ENCODE measurements at regions not wholly inside any gene's neighbourhood (a gene's known extent, or its start where the extent isn't known, plus 50 kb on each side); places are given as distances from the start of the nearest gene placed in this dataset.

DNA sequence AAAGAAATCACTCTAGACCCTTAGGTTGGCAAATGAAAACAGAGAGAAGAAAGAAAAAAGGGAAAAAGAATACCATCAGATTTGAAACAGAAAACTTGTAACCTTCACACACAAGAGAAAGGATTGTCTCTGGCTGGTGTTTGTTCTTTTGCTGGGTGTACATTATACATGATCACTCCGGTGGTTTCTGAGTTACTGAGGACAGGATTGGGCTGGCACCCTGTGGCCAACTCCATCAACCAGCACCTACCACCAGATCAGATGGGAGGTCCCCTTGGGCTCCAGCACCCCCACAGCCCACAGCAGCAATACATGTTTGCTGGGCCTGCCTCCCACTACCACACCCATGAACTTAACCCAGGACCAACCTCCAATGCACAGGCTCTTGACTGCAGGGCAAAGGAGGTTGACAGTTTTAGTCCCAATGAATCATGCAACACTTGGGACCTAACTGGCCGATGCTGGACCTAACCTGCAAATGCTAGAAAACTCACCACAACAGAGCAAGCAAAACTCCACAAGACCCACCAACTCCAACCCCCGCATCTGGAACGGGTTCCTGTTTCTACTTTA is 308.3 kb downstream of the SOX9 start:
- Histone ChIP-seq H3K36me3 (ENCODE audit: insufficient read depth, low read length) (no peaks in the 10 kb centered on the region), H3K9me3 (ENCODE audit: insufficient read depth, low read depth, low read length) (no peaks in the 10 kb centered on the region), H3K4me1 (ENCODE audit: insufficient read depth, low read length) (peaks cover 9% of the 10 kb centered on the region; the same call in 1 of the 2 replicates), H3K4me3 (ENCODE audit: low read length) (no peak overlapping the region), H3K9ac (ENCODE audit: low read depth, low read length) (no peak overlapping the region), H3K27ac (ENCODE audit: low read depth, low read length) (no peak overlapping the region), H3K27me3 (ENCODE audit: insufficient read depth, low read length) (no peaks in the 10 kb centered on the region)
- WGBS, result 95% methylated on average over 4 of the region's 4 CpGs

- H3K27ac ChIP-seq (ENCODE audit: low read depth, low read length), result no peak overlapping the region
- H3K4me3 ChIP-seq (ENCODE audit: low read length), result no peak overlapping the region
- H3K36me3 ChIP-seq (ENCODE audit: insufficient read depth, low read length), result no peaks in the 10 kb centered on the region
- H3K9me3 ChIP-seq (ENCODE audit: insufficient read depth, low read depth, low read length), result no peaks in the 10 kb centered on the region
- WGBS, result 83% methylated on average over 20 of the region's 20 CpGs
- H3K9ac ChIP-seq (ENCODE audit: low read depth, low read length), result no peak overlapping the region
- no peaks in the 10 kb centered on the region for H3K27me3 ChIP-seq (ENCODE audit: insufficient read depth, low read length)
- H3K4me1 ChIP-seq (ENCODE audit: insufficient read depth, low read length), result peaks cover 9% of the 10 kb centered on the region; the same call in 1 of the 2 replicates
Observed at GRCh38 chr17:72430611-72431432, 310.0 kb downstream of the SOX9 start.

- no peaks in the 10 kb centered on the region for H3K9me3 ChIP-seq (ENCODE audit: insufficient read depth, low read depth, low read length)
- peaks cover 9% of the 10 kb centered on the region; the same call in 1 of the 2 replicates for H3K4me1 ChIP-seq (ENCODE audit: insufficient read depth, low read length)
- H3K36me3 ChIP-seq (ENCODE audit: insufficient read depth, low read length), result no peaks in the 10 kb centered on the region
- H3K27me3 ChIP-seq (ENCODE audit: insufficient read depth, low read length), result no peaks in the 10 kb centered on the region
- H3K9ac ChIP-seq (ENCODE audit: low read depth, low read length), result no peak overlapping the region
- no peak overlapping the region for H3K27ac ChIP-seq (ENCODE audit: low read depth, low read length)
- 90% methylated on average over 11 of the region's 11 CpGs for WGBS
- no peak overlapping the region for H3K4me3 ChIP-seq (ENCODE audit: low read length)
Observed at GRCh38 chr17:72432143-72432621, 311.4 kb downstream of the SOX9 start.

GRCh38 chr17:72432881-72433280 is 312.1 kb downstream of the SOX9 start:
- H3K27me3 ChIP-seq (ENCODE audit: insufficient read depth, low read length), result no peaks in the 10 kb centered on the region
- H3K4me1 ChIP-seq (ENCODE audit: insufficient read depth, low read length), result peaks cover 9% of the 10 kb centered on the region; the same call in 1 of the 2 replicates
- no peak overlapping the region for H3K9ac ChIP-seq (ENCODE audit: low read depth, low read length)
- WGBS, result 84% methylated on average over 4 of the region's 4 CpGs
- no peak overlapping the region for H3K27ac ChIP-seq (ENCODE audit: low read depth, low read length)
- H3K4me3 ChIP-seq (ENCODE audit: low read length), result no peak overlapping the region
- no peaks in the 10 kb centered on the region for H3K9me3 ChIP-seq (ENCODE audit: insufficient read depth, low read depth, low read length)
- no peaks in the 10 kb centered on the region for H3K36me3 ChIP-seq (ENCODE audit: insufficient read depth, low read length)

DNA sequence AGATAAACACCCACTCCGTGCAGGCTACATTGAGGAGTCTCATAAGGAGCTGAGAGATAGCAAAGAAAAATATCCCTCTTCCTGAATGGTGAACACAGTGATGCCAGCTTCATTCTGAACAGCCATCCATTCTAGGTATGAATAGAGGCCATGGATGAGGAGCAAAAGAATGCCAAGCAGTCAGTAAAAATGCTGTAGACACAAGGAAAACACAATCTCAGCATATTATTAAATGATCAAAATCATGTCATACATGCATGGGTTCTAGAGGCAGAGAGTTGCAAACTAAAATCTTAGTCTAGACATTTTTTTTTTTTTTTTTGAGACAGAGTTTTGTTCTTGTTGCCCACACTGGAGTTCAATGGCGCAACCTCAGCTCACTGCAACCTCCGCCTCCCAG is 313.0 kb downstream of the SOX9 start:
- H3K27ac ChIP-seq (ENCODE audit: low read depth, low read length), result no peak overlapping the region
- no peaks in the 10 kb centered on the region for H3K9me3 ChIP-seq (ENCODE audit: insufficient read depth, low read depth, low read length)
- H3K27me3 ChIP-seq (ENCODE audit: insufficient read depth, low read length), result no peaks in the 10 kb centered on the region
- H3K9ac ChIP-seq (ENCODE audit: low read depth, low read length), result no peak overlapping the region
- peaks cover 9% of the 10 kb centered on the region; the same call in 1 of the 2 replicates for H3K4me1 ChIP-seq (ENCODE audit: insufficient read depth, low read length)
- 91% methylated on average over 3 of the region's 3 CpGs for WGBS
- no peaks in the 10 kb centered on the region for H3K36me3 ChIP-seq (ENCODE audit: insufficient read depth, low read length)
- no peak overlapping the region for H3K4me3 ChIP-seq (ENCODE audit: low read length)

- Histone ChIP-seq H3K27me3 (ENCODE audit: insufficient read depth, low read length) (no peaks in the 10 kb centered on the region), H3K4me1 (ENCODE audit: insufficient read depth, low read length) (peaks cover 9% of the 10 kb centered on the region; the same call in 1 of the 2 replicates), H3K9me3 (ENCODE audit: insufficient read depth, low read depth, low read length) (no peaks in the 10 kb centered on the region), H3K36me3 (ENCODE audit: insufficient read depth, low read length) (no peaks in the 10 kb centered on the region), H3K27ac (ENCODE audit: low read depth, low read length) (no peak overlapping the region), H3K4me3 (ENCODE audit: low read length) (no peak overlapping the region), H3K9ac (ENCODE audit: low read depth, low read length) (no peak overlapping the region)
Observed at GRCh38 chr17:72434581-72434980, 313.8 kb downstream of the SOX9 start.

- no peak overlapping the region for H3K9ac ChIP-seq (ENCODE audit: low read depth, low read length)
- H3K9me3 ChIP-seq (ENCODE audit: insufficient read depth, low read depth, low read length), result no peaks in the 10 kb centered on the region
- no peak overlapping the region for H3K27ac ChIP-seq (ENCODE audit: low read depth, low read length)
- no peak overlapping the region for H3K4me3 ChIP-seq (ENCODE audit: low read length)
- H3K36me3 ChIP-seq (ENCODE audit: insufficient read depth, low read length), result no peaks in the 10 kb centered on the region
- WGBS, result 94% methylated on average over 9 of the region's 9 CpGs
- H3K4me1 ChIP-seq (ENCODE audit: insufficient read depth, low read length), result peaks cover 9% of the 10 kb centered on the region; the same call in 1 of the 2 replicates
- no peaks in the 10 kb centered on the region for H3K27me3 ChIP-seq (ENCODE audit: insufficient read depth, low read length)
Observed at GRCh38 chr17:72434991-72435618, 314.3 kb downstream of the SOX9 start.

- Histone ChIP-seq H3K27me3 (ENCODE audit: insufficient read depth, low read length) (no peaks in the 10 kb centered on the region), H3K9ac (ENCODE audit: low read depth, low read length) (no peak overlapping the region), H3K4me1 (ENCODE audit: insufficient read depth, low read length) (no peaks in the 10 kb centered on the region), H3K9me3 (ENCODE audit: insufficient read depth, low read depth, low read length) (no peaks in the 10 kb centered on the region), H3K27ac (ENCODE audit: low read depth, low read length) (no peak overlapping the region), H3K4me3 (ENCODE audit: low read length) (no peak overlapping the region), H3K36me3 (ENCODE audit: insufficient read depth, low read length) (no peaks in the 10 kb centered on the region)
- WGBS, result 92% methylated on average over 5 of the region's 6 CpGs
Observed at GRCh38 chr17:72438783-72439182, 318.0 kb downstream of the SOX9 start.

DNA sequence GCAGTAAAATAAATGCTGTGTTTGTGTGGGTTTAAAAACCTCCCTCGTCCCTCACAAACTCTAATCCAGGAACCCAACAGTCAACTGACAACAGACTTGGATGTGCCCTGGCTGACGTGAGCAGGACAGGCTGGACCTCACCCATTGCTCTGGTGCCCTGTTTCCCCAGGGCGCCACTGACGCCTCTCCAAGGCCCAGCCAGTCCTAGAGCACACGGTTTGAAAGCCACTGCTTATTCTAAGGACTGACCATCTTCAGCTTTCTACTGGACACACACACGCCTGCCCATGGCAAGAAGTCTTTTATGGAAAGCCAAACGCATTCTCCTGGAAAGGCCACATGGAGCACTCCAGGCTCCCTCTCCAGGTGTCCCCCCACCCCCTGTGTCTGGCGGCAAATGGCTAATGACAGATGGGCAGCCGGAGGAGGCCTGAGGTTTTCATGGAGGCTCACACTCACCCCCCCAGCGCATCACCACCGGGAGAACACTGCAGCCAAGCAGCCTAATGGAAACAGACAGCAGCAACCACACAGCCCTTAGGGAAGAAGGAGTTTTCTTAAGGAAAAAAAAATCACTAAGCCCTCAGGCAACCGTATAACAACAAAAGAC is 319.2 kb downstream of the SOX9 start:
- no peaks in the 10 kb centered on the region for H3K27me3 ChIP-seq (ENCODE audit: insufficient read depth, low read length)
- H3K9me3 ChIP-seq (ENCODE audit: insufficient read depth, low read depth, low read length), result no peaks in the 10 kb centered on the region
- no peak overlapping the region for H3K9ac ChIP-seq (ENCODE audit: low read depth, low read length)
- H3K27ac ChIP-seq (ENCODE audit: low read depth, low read length), result no peak overlapping the region
- 87% methylated on average over 11 of the region's 12 CpGs for WGBS
- H3K4me3 ChIP-seq (ENCODE audit: low read length), result no peak overlapping the region
- H3K36me3 ChIP-seq (ENCODE audit: insufficient read depth, low read length), result no peaks in the 10 kb centered on the region
- no peaks in the 10 kb centered on the region for H3K4me1 ChIP-seq (ENCODE audit: insufficient read depth, low read length)

DNA sequence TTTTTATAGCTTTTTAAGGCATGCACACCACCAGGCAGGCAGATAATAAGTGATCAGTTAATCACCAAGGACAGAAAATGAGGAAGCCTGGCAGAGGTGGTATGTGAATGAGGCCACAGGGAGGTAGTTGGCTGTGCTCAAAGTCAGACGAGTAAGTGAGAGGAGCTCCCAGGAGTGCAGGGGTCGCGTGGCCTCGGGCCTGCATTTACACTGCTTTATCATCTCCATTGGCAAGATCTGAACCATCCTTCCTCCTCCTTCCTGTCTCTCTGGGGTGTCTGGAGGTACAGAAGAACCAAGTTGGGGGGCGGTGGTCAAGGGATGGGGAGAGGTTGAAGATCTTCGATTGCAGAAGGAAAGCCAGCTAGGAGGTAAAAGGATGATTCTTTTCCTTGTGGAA is 320.1 kb downstream of the SOX9 start:
- Histone ChIP-seq H3K36me3 (ENCODE audit: insufficient read depth, low read length) (no peaks in the 10 kb centered on the region), H3K9me3 (ENCODE audit: insufficient read depth, low read depth, low read length) (no peaks in the 10 kb centered on the region), H3K4me1 (ENCODE audit: insufficient read depth, low read length) (no peaks in the 10 kb centered on the region), H3K27me3 (ENCODE audit: insufficient read depth, low read length) (no peaks in the 10 kb centered on the region), H3K9ac (ENCODE audit: low read depth, low read length) (no peak overlapping the region), H3K4me3 (ENCODE audit: low read length) (no peak overlapping the region), H3K27ac (ENCODE audit: low read depth, low read length) (no peak overlapping the region)
- 92% methylated on average over 6 of the region's 6 CpGs for WGBS

- no peak overlapping the region for H3K9ac ChIP-seq (ENCODE audit: low read depth, low read length)
Observed at GRCh38 chr17:72441909-72442308, 321.1 kb downstream of the SOX9 start.

More at GRCh38 chr17:72441909-72442308, 321.1 kb downstream of the SOX9 start:
- no peaks in the 10 kb centered on the region for H3K9me3 ChIP-seq (ENCODE audit: insufficient read depth, low read depth, low read length)
- no peak overlapping the region for H3K27ac ChIP-seq (ENCODE audit: low read depth, low read length)
- WGBS, result 95% methylated on average over 4 of the region's 4 CpGs
- no peaks in the 10 kb centered on the region for H3K36me3 ChIP-seq (ENCODE audit: insufficient read depth, low read length)
- no peak overlapping the region for H3K4me3 ChIP-seq (ENCODE audit: low read length)
- no peaks in the 10 kb centered on the region for H3K4me1 ChIP-seq (ENCODE audit: insufficient read depth, low read length)
- H3K27me3 ChIP-seq (ENCODE audit: insufficient read depth, low read length), result no peaks in the 10 kb centered on the region

All from HUES64 (cell line).